HUES48 (cell line): ENCODE measurements at regions not wholly inside any gene's neighbourhood (a gene's known extent, or its start where the extent isn't known, plus 50 kb on each side); places are given as distances from the start of the nearest gene placed in this dataset.

Experiments
- H3K27ac ChIP-seq: one replicate; pipeline ENCODE4 v1.7.0; 2013; ENCODE audit warnings: low read depth, low read length, inconsistent platforms
- H3K27me3 ChIP-seq: 2 replicates; pipeline ENCODE4 v1.6.1; 2013; ENCODE audit warnings: mild to moderate bottlenecking, low read length; ENCODE audit not compliant: control insufficient read depth, insufficient read depth
- H3K36me3 ChIP-seq: 2 replicates; pipeline ENCODE4 v1.6.1; 2013; ENCODE audit warnings: low read length; ENCODE audit not compliant: control insufficient read depth, insufficient read depth
- H3K4me1 ChIP-seq: 2 replicates; pipeline ENCODE4 v1.6.1; 2013; ENCODE audit warnings: mild to moderate bottlenecking, low read length; ENCODE audit not compliant: control insufficient read depth, insufficient read depth
- H3K4me3 ChIP-seq: 2 replicates; pipeline ENCODE4 v1.5.1; 2013; ENCODE audit warnings: mild to moderate bottlenecking, low read depth, low read length
- H3K9ac ChIP-seq: 2 replicates; pipeline ENCODE4 v1.6.1; 2013; ENCODE audit warnings: mild to moderate bottlenecking, low read depth, low read length, moderate library complexity
- H3K9me3 ChIP-seq: 2 replicates; pipeline ENCODE4 v1.6.1; 2013; ENCODE audit warnings: low read length; ENCODE audit not compliant: control insufficient read depth, insufficient read depth

DNA sequence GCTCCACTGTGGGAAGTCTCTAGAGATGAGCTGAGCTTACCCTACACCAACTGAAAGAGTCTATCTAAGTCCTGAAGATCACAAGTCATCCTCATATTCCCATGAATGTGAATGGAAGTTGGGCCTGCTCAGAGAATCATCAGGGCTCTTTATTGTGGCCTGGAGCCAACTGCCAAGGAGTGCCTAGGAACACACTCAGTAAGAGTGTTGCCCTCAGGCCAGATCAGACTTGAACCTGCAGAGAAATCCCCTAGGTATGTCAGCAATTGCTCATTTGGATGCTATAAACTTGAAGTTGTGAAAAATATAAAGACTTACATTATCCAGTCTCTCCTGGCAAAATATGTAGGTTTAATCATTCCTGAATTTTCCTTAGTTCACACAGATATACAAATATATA is 1070.2 kb downstream of the EFNB2 start:
- Histone ChIP-seq H3K4me1 (peaks cover 11% of the 10 kb centered on the region), H3K36me3 (no peaks in the 10 kb centered on the region), H3K27ac (no peak overlapping the region), H3K9me3 (no peaks in the 10 kb centered on the region), H3K4me3 (no peak overlapping the region), H3K27me3 (no peaks in the 10 kb centered on the region), H3K9ac (no peak overlapping the region)

DNA sequence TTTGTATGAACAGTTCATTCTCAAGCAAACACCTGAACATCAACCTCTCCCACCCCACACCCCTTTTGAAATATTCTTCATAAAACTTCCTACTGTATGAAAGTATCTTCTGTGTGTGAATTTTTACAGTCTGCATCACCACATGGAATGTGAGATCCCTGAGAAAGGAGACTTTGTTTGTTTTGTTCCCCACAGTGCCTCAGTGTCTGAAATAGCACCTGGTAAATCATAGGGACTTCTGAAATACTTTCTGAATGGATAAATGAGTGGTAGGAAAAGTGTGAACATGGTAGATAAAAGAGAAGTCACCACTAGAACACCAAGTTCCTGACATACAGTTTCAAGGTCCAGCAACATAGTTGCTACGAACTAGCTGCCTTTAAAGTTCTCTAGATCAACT is 1071.2 kb downstream of the EFNB2 start:
- Histone ChIP-seq H3K36me3 (no peaks in the 10 kb centered on the region), H3K4me1 (peaks cover 11% of the 10 kb centered on the region), H3K9ac (no peak overlapping the region), H3K27ac (no peak overlapping the region), H3K4me3 (no peak overlapping the region), H3K9me3 (no peaks in the 10 kb centered on the region), H3K27me3 (no peaks in the 10 kb centered on the region)

DNA sequence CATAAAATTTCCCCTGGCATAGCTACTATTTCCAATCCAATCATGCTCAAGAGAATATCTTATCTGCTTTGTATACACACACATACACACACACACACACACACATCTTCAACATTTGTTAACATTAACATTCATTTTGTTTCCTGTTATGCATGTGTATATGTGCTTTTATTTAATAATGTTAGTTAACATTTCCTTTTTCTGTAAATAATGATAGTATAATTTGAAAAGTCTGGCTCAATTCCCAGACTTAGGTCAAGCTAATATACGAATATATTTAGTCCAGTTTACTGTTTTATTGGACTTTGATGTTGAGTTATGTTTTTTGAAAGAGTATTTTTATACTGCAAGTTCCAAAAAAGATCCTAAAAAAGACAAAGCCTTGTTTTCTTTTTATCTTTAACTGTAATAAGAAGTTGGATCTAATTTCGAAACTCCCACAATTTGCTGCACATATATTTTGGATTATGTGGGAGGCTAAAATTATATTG is 1072.4 kb downstream of the EFNB2 start:
- Histone ChIP-seq H3K4me3 (no peak overlapping the region), H3K36me3 (no peaks in the 10 kb centered on the region), H3K9ac (no peak overlapping the region), H3K9me3 (no peaks in the 10 kb centered on the region), H3K27me3 (no peaks in the 10 kb centered on the region), H3K27ac (no peak overlapping the region), H3K4me1 (peaks cover 11% of the 10 kb centered on the region)

DNA sequence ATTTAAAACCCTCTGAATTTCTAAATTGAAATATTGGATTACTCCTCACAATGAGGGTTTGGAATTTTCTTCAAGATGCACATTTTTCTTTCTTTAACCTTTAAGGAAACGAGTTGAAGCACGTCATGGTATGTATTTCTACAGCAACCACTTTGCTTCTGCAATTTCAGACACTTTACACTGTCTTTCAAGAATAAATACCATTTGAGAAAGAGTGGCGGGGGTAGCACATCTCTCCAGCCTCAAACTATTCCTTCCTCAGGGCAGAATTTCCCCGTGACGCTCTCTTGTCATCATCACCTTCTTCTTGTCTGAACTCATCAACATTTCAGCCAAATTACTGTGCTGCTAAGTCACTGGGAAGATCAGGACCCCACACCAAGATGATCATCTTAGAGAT is 1073.4 kb downstream of the EFNB2 start:
- Histone ChIP-seq H3K36me3 (no peaks in the 10 kb centered on the region), H3K9me3 (no peaks in the 10 kb centered on the region), H3K27ac (no peak overlapping the region), H3K4me3 (no peak overlapping the region), H3K9ac (no peak overlapping the region), H3K27me3 (no peaks in the 10 kb centered on the region), H3K4me1 (peaks cover 11% of the 10 kb centered on the region)

DNA sequence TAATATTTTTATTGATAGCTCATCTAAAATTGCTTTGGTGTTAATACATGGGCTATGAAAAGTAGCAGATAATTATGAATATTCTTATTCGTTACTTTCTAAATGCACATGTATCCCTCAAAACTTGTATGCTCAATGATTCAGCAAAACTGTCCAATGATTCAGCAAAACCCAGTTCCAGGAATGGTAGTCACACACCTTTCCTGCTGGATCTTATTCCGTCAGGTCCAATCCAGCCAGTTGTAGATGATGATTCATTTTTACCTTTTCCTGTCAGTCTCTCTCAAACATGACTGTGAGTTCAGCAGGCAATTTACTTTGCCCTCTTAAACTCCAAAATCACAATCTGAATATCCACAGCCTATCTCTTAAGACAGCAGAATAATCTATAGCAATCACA is 1082.6 kb downstream of the EFNB2 start:
- Histone ChIP-seq H3K27me3 (no peaks in the 10 kb centered on the region), H3K9ac (no peak overlapping the region), H3K4me1 (no peaks in the 10 kb centered on the region), H3K27ac (no peak overlapping the region), H3K9me3 (no peaks in the 10 kb centered on the region), H3K4me3 (no peak overlapping the region), H3K36me3 (no peaks in the 10 kb centered on the region)

DNA sequence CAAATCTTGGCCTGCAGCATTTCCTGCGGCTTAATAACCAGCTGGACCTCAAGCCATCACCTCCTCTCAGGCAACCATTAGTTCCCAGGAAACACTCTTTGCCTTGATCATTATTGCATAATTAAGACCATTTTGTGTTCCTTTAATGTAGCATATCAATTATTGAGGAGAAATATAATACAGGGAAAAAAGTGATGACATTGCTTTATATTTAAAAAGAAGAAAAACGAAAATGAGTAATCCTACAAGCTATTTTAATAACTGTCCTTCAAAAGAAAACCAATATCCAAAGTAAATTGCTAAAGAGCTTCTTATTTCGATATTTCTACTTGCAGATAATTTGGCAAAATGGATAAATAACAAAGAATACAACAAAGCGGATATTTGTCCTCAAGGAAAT is 1084.7 kb downstream of the EFNB2 start:
- Histone ChIP-seq H3K36me3 (no peaks in the 10 kb centered on the region), H3K9me3 (no peaks in the 10 kb centered on the region), H3K9ac (no peak overlapping the region), H3K4me3 (no peak overlapping the region), H3K4me1 (no peaks in the 10 kb centered on the region), H3K27me3 (no peaks in the 10 kb centered on the region), H3K27ac (no peak overlapping the region)

DNA sequence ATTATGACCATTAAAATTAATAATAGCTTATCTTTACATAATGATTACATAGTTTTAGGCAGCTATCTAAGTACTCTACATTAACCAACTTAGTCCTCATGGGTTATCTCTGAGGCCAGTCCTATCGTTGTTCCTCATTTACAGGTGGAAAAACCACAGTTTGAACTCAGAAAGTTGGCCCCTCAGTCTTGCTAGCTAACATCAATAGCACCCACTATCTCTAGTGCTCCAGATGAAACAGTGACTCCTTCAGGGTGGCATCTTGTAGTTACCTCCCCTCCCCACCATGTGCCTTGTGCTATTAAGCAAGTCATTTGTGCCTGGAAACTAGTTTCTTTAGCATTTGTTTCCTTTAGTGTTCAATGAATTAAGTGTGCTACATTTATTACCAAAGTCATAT is 1086.7 kb downstream of the EFNB2 start:
- Histone ChIP-seq H3K27me3 (no peaks in the 10 kb centered on the region), H3K36me3 (no peaks in the 10 kb centered on the region)

DNA sequence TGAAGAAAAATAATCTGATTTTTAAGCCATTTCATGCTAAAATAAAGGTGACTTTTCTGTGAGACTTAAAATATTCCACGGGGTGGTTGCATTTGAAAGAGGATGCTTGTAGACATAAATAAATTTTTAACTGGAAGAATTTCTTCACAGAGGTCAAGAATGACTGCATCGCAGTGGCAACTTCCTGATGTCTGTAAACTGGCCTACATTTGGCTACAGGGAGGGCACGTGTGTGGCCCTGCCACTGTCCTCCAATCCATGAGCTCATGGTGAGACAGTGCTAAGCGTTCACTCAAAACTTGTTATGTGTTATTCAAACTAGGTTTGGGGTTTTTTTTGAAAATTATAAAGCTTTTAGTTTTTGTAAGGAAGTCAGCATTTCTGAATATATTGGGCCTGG is 1089.3 kb downstream of the EFNB2 start:
- Histone ChIP-seq H3K36me3 (no peaks in the 10 kb centered on the region), H3K4me1 (no peaks in the 10 kb centered on the region), H3K9me3 (no peaks in the 10 kb centered on the region), H3K27ac (no peak overlapping the region), H3K4me3 (no peak overlapping the region), H3K27me3 (no peaks in the 10 kb centered on the region), H3K9ac (no peak overlapping the region)

More for the DNA sequence above, 1086.7 kb downstream of the EFNB2 start:
- Histone ChIP-seq H3K9me3 (no peaks in the 10 kb centered on the region), H3K4me1 (no peaks in the 10 kb centered on the region), H3K4me3 (no peak overlapping the region), H3K9ac (no peak overlapping the region), H3K27ac (no peak overlapping the region)

DNA sequence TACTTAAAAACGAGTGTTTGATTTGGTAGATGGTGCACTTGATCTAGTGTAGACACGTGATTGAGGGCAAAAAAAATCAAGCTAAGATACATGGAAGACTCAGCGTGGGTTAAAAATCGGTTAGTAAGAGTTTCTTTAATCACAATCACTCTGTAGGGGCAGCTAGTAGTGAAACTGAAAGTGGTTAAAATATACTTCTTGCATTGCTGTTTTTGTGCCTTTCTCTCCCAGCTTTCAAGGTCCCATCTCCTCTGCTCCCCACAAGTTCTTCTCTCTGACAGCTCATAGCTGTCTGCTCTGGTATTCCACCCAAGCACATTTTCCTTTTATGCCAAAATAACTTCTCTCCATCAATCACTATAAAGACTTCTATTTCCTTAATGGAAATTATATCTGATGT is 1089.7 kb downstream of the EFNB2 start:
- no peaks in the 10 kb centered on the region for H3K27me3 ChIP-seq
- H3K9ac ChIP-seq, result no peak overlapping the region
- no peaks in the 10 kb centered on the region for H3K36me3 ChIP-seq
- H3K27ac ChIP-seq, result no peak overlapping the region
- H3K9me3 ChIP-seq, result no peaks in the 10 kb centered on the region
- no peak overlapping the region for H3K4me3 ChIP-seq
- no peaks in the 10 kb centered on the region for H3K4me1 ChIP-seq

DNA sequence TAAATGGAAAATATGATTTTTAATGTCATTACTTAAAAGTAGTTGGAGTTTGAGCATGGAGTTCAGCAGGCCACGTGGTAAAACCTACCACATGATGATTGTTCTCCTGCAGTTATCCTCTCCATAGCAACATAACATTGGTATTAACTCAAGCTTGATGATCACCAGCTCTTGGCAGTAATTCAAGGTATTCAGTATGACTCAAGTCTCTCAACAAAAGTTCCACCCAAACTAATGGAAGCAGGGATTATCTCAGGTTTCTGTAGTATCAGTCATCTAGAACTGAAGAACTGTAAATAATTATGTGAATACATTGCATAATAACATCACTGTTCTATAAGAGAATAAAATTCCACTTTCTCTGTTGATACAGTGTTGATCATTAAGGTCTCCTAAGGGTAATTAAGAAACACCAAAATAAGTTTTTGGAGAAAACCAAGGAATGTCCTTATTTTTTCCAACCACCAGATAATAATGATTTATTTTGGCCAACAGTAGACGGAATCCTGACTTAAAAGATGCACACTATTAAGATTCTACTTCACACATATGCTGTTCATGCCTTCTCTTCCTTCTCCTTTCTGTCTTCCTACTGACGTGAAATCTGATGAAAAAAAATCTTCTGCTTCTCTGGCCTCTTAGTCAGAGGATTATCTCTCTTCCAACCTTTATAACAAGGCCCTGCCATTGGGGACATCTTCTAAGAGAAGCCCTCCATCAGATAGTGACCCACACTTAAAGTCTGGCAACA is 1092.3 kb downstream of the EFNB2 start:
- H3K36me3 ChIP-seq, result no peaks in the 10 kb centered on the region
- no peak overlapping the region for H3K27ac ChIP-seq
- no peaks in the 10 kb centered on the region for H3K4me1 ChIP-seq
- no peak overlapping the region for H3K4me3 ChIP-seq
- no peaks in the 10 kb centered on the region for H3K27me3 ChIP-seq
- H3K9me3 ChIP-seq, result no peaks in the 10 kb centered on the region
- no peak overlapping the region for H3K9ac ChIP-seq

DNA sequence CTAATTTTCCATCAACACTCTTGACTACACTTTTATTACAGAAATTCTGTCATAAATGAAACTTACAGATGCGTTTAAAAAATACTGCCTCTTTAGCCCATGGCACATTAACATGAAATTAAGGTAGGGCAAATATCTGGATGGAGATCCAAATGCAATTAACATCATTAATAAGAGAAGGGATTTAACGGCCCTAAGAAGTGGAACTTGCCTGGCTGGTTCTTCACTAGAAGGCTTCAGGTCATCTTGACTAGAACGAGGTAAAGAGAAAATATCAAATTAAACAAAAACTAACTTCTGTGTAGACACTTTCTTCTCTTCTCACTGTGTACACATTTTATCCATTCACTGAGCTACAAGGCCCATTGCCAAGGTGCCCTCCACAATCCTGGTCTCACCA is 1093.4 kb downstream of the EFNB2 start:
- Histone ChIP-seq H3K9me3 (no peaks in the 10 kb centered on the region), H3K9ac (no peak overlapping the region), H3K36me3 (no peaks in the 10 kb centered on the region), H3K27ac (no peak overlapping the region), H3K27me3 (no peaks in the 10 kb centered on the region), H3K4me3 (no peak overlapping the region), H3K4me1 (0 out of 2 replicates have a peak, but pooled peaks cover 2% of the 10 kb centered on the region)
